ENCODE measurements at regions not wholly inside any gene's neighbourhood (a gene's known extent, or its start where the extent isn't known, plus 50 kb on each side); places are given as distances from the start of the nearest gene placed in this dataset.

DNA sequence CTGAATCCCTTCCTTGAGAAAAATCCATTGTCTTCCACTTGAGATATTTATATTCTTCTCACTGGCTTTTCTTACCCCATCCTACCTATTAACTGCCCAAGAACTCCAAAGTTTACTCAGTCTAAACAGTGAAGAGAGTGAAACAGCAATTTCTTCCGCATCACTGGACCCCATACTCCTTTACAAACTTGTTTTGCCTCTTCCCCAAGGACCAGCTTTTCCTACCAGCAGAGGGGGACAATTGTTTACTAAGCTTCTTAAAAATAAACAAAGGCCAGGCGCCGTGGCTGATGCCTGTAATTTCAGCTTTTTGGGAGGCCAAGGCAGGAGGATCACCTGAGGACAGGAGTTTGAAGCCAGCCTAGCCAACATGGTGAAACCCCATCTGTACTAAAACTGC lies 52.0 kb downstream of the LRATD1 start:
- ChIA-PET POLR2A (no interaction called here), CTCF (no interaction called here)

GRCh38 chr2:14690926-14691325 lies 58.4 kb downstream of the LRATD1 start:
- ChIA-PET POLR2A (no interaction called here), CTCF (no interaction called here)

DNA sequence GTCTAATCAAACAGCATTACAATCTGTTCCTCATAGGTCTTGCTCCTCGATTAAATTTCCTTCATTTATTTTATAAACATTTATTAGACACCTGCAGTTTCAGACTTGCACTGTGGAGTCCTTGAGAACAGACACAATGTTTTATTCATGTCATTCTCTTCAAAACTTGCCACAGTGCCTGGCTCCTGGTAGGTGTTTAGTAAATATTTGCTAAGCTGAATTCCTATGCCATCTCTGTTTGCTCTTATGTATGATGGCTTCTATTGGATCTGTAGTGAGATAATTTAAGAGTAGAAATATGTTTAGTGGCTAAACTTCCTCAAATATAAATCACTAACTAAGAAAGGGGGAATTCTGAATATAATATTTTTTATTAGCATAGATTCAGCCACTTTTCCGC lies 61.4 kb downstream of the LRATD1 start:
- ChIA-PET CTCF (no interaction called here), POLR2A (no interaction called here)

DNA sequence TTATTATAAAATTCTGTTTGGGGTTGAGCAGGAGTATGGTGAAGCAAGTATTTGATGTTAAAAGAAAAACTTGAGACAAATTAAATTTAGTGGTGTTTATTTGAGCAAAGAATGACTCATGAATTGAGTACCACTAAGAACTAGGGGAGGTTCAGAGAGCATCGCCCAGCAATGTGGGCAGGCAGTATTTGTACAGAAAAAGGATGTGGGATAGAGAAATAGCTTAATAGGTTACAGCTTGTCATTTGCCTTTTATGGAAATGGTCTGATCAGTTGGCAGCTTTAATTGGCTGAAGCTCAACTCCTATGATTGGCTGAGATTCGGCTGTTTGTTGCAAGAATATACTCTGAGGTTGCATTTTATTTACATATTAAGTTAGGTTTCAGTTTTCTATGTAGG lies 68.2 kb downstream of the LRATD1 start:
- ChIA-PET POLR2A (no interaction called here), CTCF (no interaction called here)

DNA sequence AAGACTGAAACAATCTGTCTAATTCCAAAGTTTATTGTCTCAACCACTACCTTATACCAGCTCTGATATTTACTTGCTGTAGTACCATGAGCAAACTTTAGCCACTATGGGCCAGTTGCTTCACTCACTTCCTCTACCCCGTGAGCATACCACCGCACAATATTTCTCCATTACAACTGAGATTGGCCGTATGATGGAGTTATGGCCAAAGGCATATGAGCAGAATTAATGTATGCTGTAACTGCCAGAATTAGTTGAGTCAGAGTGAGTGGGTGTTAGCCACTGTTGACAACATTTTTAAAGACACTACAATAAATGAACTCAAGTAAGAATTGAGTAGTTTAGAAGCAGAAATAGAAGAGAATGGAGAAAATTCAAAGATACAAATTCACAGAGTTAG lies 69.7 kb downstream of the LRATD1 start:
- ChIA-PET CTCF (no interaction called here), POLR2A (no interaction called here)

DNA sequence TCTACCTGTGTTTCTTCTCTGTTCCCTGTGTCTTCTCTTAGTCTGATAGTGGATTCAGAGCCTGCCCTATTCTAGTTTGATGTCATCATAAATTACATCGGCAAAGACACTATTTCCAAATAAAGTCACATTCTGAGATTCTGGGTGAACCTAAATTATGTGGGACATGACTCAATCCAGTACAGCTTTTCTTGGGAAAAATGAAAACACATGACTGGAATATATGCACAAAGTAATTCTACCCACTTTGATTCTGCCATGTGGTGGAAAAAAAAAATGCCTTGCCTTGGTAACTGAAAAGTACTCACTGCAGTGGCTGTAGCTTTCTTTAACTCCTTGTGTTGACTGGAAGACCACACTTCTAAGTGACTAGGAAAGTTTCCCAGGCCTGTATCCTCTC lies 73.7 kb downstream of the LRATD1 start:
- ChIA-PET CTCF (no interaction called here), POLR2A (no interaction called here)

DNA sequence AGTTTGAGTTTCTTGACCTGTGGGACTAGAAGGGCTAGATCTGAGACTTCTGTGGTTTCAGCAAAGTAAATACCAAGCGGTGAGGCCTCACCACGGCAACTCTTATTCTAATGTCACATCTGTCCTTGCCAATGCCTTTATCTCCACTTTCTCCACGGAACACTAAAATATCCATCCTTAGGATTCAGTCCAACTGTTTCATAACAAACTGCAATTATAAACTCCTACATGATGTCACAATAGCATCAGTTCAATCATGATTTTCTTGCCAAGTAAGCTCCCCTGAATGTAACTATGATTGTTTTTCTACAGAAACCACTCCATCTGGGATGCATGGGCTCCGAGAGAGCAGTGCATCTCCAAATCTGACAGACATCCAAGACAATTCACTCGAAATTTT lies 79.6 kb downstream of the LRATD1 start:
- ChIA-PET POLR2A (no interaction called here), CTCF (no interaction called here)

DNA sequence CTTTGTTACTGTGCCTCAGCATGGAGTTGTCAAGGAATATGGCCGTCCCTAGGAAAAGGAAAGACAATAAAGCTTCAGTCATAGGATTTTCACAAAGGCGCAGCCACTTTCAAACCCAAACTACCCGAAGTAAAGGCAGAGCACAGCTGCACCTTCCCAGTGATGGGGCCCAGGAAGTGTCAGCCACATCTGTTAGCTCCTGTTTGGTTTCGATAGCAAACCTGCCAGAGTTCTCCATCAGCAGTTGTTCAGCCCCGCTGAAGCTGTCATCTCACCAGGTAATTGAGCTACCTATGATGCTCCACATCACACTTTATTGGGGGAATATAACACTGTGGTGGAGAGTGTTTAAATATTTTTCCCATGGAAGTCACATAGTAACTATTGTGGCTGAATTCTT lies 80.7 kb downstream of the LRATD1 start:
- POLR2A ChIA-PET, result no interaction called here
- CTCF ChIA-PET, result no interaction called here

DNA sequence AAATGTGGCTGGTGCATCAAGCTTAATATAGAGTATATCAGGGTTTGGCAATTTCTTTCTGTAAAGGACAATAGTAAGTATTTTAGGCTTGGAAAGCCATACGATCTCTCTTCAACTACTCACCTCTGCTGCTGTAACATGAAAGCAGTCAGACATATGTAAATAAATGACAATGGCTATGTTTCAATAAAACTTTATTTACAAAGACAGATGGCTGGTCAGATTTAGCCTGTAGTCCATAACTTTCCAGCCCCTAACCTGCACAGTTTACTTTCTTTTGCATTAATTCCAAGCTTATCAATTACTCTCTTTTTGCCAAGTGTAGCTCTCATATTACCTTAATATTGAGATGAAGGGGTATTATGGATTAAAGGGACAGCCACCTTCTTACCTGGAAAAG lies 83.1 kb downstream of the LRATD1 start:
- CTCF ChIA-PET, result interaction anchor here (0.5 kb wide), 1 partner anchor 11 kb away, joined by 4 read pairs; no protein-coding TSS in a partner anchor

DNA sequence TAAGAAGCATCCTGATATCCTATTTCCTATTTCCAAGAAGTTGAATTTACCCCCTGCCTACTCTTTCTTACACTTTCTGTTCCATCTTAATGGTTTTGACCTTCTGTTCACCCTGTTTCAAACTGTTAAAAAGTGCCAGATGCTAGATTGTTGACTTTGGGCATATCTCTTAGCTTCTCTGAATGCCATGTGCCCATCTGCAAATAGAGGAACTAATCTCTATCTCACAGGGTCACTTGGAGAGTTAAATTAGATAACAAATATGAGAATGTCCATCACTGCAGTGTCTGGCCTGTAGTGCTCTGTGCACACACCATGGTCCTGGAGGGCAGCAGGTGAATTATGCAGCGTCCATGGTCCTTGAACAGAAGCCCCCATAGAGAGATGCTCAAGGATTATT lies 83.8 kb downstream of the LRATD1 start:
- CTCF ChIA-PET, result no interaction called here
- POLR2A ChIA-PET, result no interaction called here

More for the DNA sequence above, 83.1 kb downstream of the LRATD1 start:
- POLR2A ChIA-PET, result no interaction called here

DNA sequence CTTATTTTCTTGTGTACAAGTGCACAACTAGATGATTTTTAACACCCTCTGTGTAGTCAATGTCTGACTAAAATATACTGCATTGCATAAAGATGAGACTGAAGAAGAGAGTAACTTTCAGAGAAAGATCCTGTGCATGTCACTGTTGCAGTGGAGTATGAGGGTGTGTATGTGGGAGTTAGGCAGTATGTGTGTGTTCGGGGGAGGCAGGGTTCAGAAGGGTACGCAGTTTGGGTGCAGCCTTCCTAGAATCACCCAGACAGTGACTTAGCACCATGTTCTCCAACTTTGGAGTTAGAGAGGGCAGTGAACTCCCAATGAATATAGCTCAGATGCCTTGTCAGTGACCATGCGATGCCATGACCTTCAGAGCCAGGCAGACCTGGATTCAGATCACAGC lies 84.6 kb downstream of the LRATD1 start:
- POLR2A ChIA-PET, result no interaction called here
- CTCF ChIA-PET, result no interaction called here

- ChIA-PET POLR2A (no interaction called here), CTCF (no interaction called here)
These were observed 87.8 kb downstream of the LRATD1 start for GRCh38 chr2:14720319-14720718.

DNA sequence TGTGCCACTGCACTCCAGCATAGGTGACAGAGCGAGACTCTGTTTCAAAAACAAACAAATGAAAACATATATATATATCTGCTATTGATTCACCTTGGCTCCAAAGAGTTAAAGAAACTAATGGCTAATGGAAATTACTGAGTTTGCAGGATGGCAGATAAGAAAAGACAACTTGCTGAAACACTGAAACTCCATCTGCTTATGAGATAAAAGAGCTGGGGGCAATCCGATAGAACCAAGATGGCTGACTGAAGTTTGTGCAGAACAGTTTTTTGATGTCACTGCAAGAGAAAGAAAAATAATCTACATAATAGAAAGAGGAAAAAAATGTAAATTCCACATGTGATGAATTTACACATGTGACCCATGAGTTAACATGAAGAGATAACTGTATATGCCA lies 88.2 kb downstream of the LRATD1 start:
- CTCF ChIA-PET, result no interaction called here
- POLR2A ChIA-PET, result no interaction called here

DNA sequence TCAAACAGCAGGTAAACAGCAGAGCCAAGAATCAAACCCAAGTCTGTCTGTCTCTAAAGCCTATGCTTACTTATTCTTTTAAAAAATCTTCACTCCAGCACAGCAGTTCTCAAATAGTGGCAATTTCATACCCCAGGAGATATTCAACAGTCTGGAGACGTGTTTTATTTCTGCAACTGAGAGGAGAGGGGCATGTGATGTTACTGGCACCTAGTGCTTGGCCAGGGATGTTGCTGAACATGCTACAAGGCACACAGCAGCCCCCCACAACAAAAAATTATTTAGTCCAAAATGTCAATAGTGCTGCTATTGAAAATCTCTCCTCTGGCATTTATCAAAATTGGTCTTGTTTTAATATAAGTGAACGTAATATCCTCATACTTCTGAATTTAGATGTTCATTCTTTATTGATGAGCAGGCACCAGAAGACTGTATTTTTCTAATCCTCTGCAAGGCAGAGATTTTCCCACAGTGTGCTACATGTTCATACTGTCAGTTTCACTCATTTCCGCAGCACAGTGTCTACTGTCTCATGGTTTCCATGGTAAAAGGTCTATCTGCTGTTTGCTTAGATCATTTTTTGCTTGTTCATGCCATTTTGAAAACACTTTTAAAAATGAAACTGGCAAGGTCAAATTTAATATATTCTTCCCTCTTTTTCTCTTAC lies 90.5 kb downstream of the LRATD1 start:
- ChIA-PET POLR2A (no interaction called here), CTCF (no interaction called here)

DNA sequence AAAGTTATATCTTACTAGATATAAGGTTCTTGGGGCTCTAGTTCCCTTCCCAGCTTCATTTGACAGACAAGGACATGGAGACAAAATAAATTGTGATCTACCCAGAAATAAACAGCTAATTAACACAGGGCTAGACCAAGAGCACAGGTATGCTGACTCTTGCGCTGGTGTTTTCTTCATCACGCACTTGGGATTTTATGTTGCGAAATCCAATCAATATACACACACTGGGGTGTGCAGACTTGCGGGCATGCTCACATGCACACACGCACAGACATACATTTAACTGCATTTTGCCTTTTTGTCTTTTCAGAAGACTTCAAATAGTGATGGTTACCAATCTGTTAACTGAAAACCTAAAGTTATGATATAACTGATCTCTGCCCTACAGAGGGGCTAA lies 91.2 kb downstream of the LRATD1 start:
- POLR2A ChIA-PET, result no interaction called here
- CTCF ChIA-PET, result no interaction called here

DNA sequence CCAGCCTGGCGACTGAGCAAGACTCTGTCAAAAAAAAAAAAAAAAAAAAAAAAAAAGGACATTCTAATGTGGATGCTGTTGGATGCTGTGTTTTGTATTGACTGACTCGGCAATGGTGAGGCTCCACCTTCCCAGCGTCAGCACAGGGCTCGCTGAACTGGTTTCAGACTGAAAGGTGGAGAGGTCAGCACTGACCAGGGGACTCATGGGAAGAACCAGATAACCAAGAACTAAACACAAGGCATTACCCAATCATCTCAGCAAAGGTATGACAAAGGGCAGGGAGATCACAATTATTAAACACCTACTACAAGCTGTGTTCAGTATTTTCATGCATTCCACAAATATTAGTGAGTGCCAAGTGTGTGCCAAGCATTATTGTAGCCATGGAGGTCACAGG lies 103.2 kb downstream of the LRATD1 start:
- ChIA-PET CTCF (no interaction called here), POLR2A (interaction anchor here (0.5 kb wide), 1 partner anchor 837 kb away, joined by 4 read pairs; no protein-coding TSS in a partner anchor)

DNA sequence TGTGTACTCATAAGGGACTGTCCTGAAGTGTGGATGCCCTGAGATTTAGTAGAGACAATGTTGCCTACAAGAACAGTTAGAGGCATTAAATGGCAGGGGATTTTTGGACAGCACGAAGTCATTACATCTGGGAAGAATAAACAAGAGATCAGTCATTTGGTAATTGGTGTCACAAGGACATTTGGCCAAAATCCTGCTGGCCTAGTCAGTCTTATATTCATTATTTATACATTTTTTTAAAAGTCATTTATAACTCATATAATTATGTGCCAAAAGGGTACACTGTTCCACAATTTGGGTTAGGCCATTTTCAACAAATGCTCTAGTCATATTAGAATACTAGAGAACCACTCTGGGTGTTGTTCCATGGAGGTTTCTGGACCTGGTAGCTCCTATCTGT lies 104.7 kb downstream of the LRATD1 start:
- CTCF ChIA-PET, result no interaction called here
- POLR2A ChIA-PET, result no interaction called here

DNA sequence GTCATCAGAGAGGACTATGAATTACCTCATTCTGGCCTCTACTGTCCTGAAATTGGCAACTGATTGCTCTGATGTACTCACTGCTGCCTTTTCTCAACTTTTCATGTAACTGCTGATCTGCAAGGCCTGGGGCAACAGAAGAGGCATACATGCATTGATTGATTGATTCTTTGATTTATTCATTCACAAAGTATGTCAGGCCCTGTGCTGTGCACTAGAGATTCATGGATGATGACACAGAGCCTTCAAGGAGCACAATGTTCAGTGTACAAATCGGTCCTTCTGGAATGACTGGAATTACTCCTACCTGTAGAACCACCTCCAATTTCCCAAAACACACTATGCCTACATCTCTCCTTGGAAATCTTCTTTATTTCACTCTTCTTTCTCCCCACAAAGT lies 111.3 kb downstream of the LRATD1 start:
- ChIA-PET POLR2A (no interaction called here), CTCF (no interaction called here)

DNA sequence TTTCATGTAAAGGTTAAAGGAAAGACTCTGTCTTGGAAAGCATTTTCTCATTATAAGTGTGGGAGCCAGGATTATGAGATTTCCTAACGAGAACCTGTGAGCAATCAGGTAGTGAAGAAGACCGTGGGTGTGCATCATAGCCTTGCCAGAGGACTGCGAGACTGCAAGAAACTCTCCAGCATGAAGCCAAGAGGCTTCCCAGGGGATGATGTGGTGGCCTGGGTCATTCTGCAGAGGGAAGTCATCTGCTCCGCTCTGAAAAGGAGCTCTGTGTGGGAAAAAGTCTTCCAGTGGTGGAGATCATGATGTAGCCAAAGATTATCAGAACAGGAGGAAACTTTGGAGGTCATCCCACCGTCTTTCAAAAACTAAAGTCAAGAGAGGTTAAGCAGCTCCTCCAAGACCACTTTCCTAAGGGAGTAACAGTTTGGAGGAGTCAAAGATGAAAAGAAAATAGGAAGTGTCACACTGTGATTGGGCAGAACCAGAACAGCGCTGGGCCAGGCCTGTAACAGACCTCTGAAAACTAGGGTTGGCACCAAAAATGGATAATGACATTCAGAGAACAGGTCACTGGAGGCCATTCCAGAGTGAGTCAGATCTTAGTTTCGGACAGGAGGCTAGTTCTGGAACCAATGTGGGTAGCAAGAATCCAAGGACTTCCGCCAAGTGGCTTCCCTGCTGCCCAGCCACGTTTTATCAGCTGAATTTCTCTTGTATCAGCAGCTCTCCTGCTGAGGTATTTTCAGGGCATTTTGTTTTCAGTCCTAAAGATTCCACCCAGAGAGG lies 113.0 kb downstream of the LRATD1 start:
- ChIA-PET POLR2A (no interaction called here), CTCF (no interaction called here)

- ChIA-PET POLR2A (no interaction called here), CTCF (no interaction called here)
These were observed 113.6 kb downstream of the LRATD1 start for GRCh38 chr2:14746133-14746532.

DNA sequence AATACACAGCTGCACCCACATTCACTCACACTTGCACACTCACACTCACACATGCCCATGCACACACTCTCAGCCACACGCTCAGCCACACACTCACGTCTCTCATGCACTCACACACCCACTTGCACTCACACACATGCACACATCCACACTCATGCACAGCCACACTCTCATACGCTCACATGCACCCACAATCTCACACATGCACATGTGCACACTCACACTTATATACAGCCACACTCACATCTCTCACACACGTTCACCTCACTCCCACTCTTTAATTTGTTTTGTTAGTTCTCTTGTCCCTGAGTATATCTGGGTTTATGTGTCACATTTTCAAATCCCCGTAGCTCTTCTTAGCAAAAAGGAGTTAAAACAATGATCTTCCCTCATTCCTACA lies 114.9 kb downstream of the LRATD1 start:
- POLR2A ChIA-PET, result no interaction called here
- CTCF ChIA-PET, result no interaction called here

- ChIA-PET CTCF (no interaction called here), POLR2A (no interaction called here)
These were observed 117.4 kb downstream of the LRATD1 start for GRCh38 chr2:14749884-14750283.
